Breast epithelium (tissue), 4 donors: ENCODE measurements at regions not wholly inside any gene's neighbourhood (a gene's known extent, or its start where the extent isn't known, plus 50 kb on each side); places are given as distances from the start of the nearest gene placed in this dataset.
"Not testable (repeated sequence)": the region's sequence is repeated elsewhere in the genome, so short reads cannot be mapped to it uniquely, and the experiment has no call there.

ENCODE experiments used
- DNase-seq, 2 donors: peaks; one replicate each; pipeline ENCODE4 v3.0.0-alpha.2; 2019; ENCODE audit warnings: low spot score in 2 of 2
- H3K27ac ChIP-seq, 2 donors: fragments of 200-600 bp; sonication (generic) in 1 of 2; one replicate each; pipeline ENCODE4 v1.5.1; 2016 to 2019; ENCODE audit warnings: mild to moderate bottlenecking in 1 of 2
- H3K27me3 ChIP-seq, 2 donors: fragments of 200-600 bp; sonication (generic) in 1 of 2; one replicate each; pipeline versions ENCODE4 v1.5.1 to v1.6.0; 2017 to 2019; ENCODE audit warnings: control low read depth in 1 of 2, mild to moderate bottlenecking in 1 of 2
- H3K36me3 ChIP-seq: fragments of 200-600 bp; one replicate; pipeline ENCODE4 v1.5.1; 2019
- H3K4me1 ChIP-seq, 2 donors: fragments of 200-600 bp; sonication (generic); one replicate each; pipeline ENCODE4 v1.5.1; 2016 to 2019; ENCODE audit warnings: control low read depth in 1 of 2
- H3K4me3 ChIP-seq, 3 donors: fragments of 200-600 bp; sonication (generic); 1 replicate in 2 of 3; 2 replicates in 1 of 3; pipeline ENCODE4 v1.5.1; 2016 to 2019; ENCODE audit warnings: mild to moderate bottlenecking in 3 of 3, moderate library complexity in 2 of 3
- H3K9me3 ChIP-seq, 2 donors: fragments of 200-600 bp; sonication (generic) in 1 of 2; one replicate each; pipeline ENCODE4 v1.5.1; 2016 to 2019; ENCODE audit warnings: control low read depth in 1 of 2
- CTCF ChIP-seq, 3 donors: fragments of 450-650 bp; IDR thresholded peaks; one replicate each; pipeline ENCODE4 v1.5.1; 2016 to 2017; ENCODE audit warnings: antibody characterized with exemption in 3 of 3, mild to moderate bottlenecking in 3 of 3, moderate library complexity in 3 of 3
- POLR2A ChIP-seq: fragments of 450-650 bp; IDR thresholded peaks from one replicate; pipeline ENCODE4 v1.6.1; 2016; ENCODE audit warnings: antibody characterized with exemption, mild to moderate bottlenecking, moderate library complexity
- POLR2AphosphoS5 ChIP-seq, 3 donors: sonication (generic); formaldehyde crosslinking; IDR thresholded peaks; one replicate each; pipeline ENCODE4 v1.6.1; 2017; ENCODE audit warnings: antibody characterized with exemption in 3 of 3
- intact Hi-C: fragments of 100-400 bp; cut with DNase I; formaldehyde crosslinking; loops from one replicate; pipeline ENCODE4 v1.15.1; 2023; ENCODE audit warnings: low total_unique reads

GRCh38 chr4:92021203-92021602 lies 282.6 kb upstream of the GRID2 start:
- DNase-seq: no peak
- TF ChIP-seq POLR2AphosphoS5 (IDR thresholded peaks at IDR 0.05): no peak
- TF ChIP-seq CTCF (IDR thresholded peaks at IDR 0.05): no peak
- no peak for TF ChIP-seq POLR2A
- H3K27me3 ChIP-seq: no peaks in the 10 kb centered on the region
- H3K9me3 ChIP-seq: no peaks in the 10 kb centered on the region
- H3K27ac ChIP-seq: no peak overlapping the region
- no peak overlapping the region for H3K4me3 ChIP-seq
- intact Hi-C loops: no loop called here
- no peaks in the 10 kb centered on the region for H3K36me3 ChIP-seq
- H3K4me1 ChIP-seq: no peaks in the 10 kb centered on the region

- Histone ChIP-seq H3K36me3 (no peaks in the 10 kb centered on the region), H3K4me1 (no peaks in the 10 kb centered on the region), H3K4me3 (no peak overlapping the region), H3K27ac (no peak overlapping the region), H3K27me3 (no peaks in the 10 kb centered on the region), H3K9me3 (no peaks in the 10 kb centered on the region)
- no peak for DNase-seq
- no peak for TF ChIP-seq POLR2A
- no peak for TF ChIP-seq CTCF (IDR thresholded peaks at IDR 0.05)
- intact Hi-C loops: no loop called here
These were observed 282.0 kb upstream of the GRID2 start for GRCh38 chr4:92021788-92022187.

GRCh38 chr4:92028830-92029229 lies 274.9 kb upstream of the GRID2 start:
- H3K9me3 ChIP-seq, H3K27me3 ChIP-seq, H3K36me3 ChIP-seq, H3K4me3 ChIP-seq, H3K27ac ChIP-seq, H3K4me1 ChIP-seq, DNase-seq, intact Hi-C loops: not testable (repeated sequence)

GRCh38 chr4:92031825-92032224 lies 271.9 kb upstream of the GRID2 start:
- no peaks in the 10 kb centered on the region for H3K27me3 ChIP-seq
- intact Hi-C loops: no loop called here

GRCh38 chr4:92035666-92036065 lies 268.1 kb upstream of the GRID2 start:
- TF ChIP-seq CTCF (IDR thresholded peaks at IDR 0.05): no peak
- Histone ChIP-seq H3K4me3 (no peak overlapping the region), H3K27ac (no peak overlapping the region), H3K36me3 (no peaks in the 10 kb centered on the region), H3K4me1 (no peaks in the 10 kb centered on the region), H3K9me3 (peaks cover 6 to 10% of the 10 kb centered on the region in 2 donors), H3K27me3 (no peaks in the 10 kb centered on the region)
- intact Hi-C loops: no loop called here
- no peak for DNase-seq

More at GRCh38 chr4:92031825-92032224, 271.9 kb upstream of the GRID2 start:
- no peak for DNase-seq
- no peaks in the 10 kb centered on the region for H3K36me3 ChIP-seq
- H3K27ac ChIP-seq: no peak overlapping the region
- TF ChIP-seq POLR2AphosphoS5 (IDR thresholded peaks at IDR 0.05): no peak
- no peak for TF ChIP-seq POLR2A
- no peak for TF ChIP-seq CTCF (IDR thresholded peaks at IDR 0.05)
- no peak overlapping the region for H3K4me3 ChIP-seq
- H3K9me3 ChIP-seq: no peaks in the 10 kb centered on the region
- no peaks in the 10 kb centered on the region for H3K4me1 ChIP-seq

- H3K27ac ChIP-seq: no peak overlapping the region
- no peak overlapping the region for H3K4me3 ChIP-seq
- no peak for DNase-seq
- H3K36me3 ChIP-seq: no peaks in the 10 kb centered on the region
- no peaks in the 10 kb centered on the region for H3K9me3 ChIP-seq
- TF ChIP-seq POLR2AphosphoS5 (IDR thresholded peaks at IDR 0.05): no peak
- no peak for TF ChIP-seq POLR2A
- no peak for TF ChIP-seq CTCF (IDR thresholded peaks at IDR 0.05)
- H3K27me3 ChIP-seq: no peaks in the 10 kb centered on the region
- intact Hi-C loops: no loop called here
- H3K4me1 ChIP-seq: no peaks in the 10 kb centered on the region
These were observed 258.0 kb upstream of the GRID2 start for GRCh38 chr4:92045718-92046117.
